ENCODE measurements at regions not wholly inside any gene's neighbourhood (a gene's known extent, or its start where the extent isn't known, plus 50 kb on each side); places are given as distances from the start of the nearest gene placed in this dataset.

GRCh38 chr1:84090447-84091245, 53.4 kb upstream of the PRKACB start:
- Histone ChIP-seq H3K9ac (ENCODE audit: extremely low read depth, insufficient read length, low read length) (no peak overlapping the region), H4K91ac (ENCODE audit: insufficient read length, low read depth, low read length) (no peak overlapping the region), H3K9me3 (ENCODE audit: control insufficient read depth, low read depth, low read length) (no peaks in the 10 kb centered on the region), H2BK20ac (ENCODE audit: low read depth, low read length, poor library complexity, severe bottlenecking) (no peak overlapping the region), H2BK12ac (ENCODE audit: insufficient read length, low read depth, low read length) (no peak overlapping the region), H3K14ac (ENCODE audit: insufficient read depth, low read length) (no peak overlapping the region), H2BK120ac (ENCODE audit: low read depth, low read length, poor library complexity, severe bottlenecking) (no peak overlapping the region), H3K4me1 (ENCODE audit: insufficient read depth, low read length) (no peaks in the 10 kb centered on the region), H4K8ac (replicated peaks; ENCODE audit: insufficient read length, low read depth, low read length) (no peak overlapping the region), H3K27ac (ENCODE audit: insufficient read length, low read depth, low read length) (no peak overlapping the region), H3K18ac (ENCODE audit: insufficient read length, low read depth, low read length) (no peak overlapping the region), H2AFZ (ENCODE audit: low read length) (no peak overlapping the region), H3K79me1 (ENCODE audit: insufficient read depth, low read depth, low read length, poor library complexity, severe bottlenecking) (no peaks in the 10 kb centered on the region), H3K27me3 (ENCODE audit: insufficient read depth, low read length) (no peaks in the 10 kb centered on the region), H3K23ac (ENCODE audit: insufficient read length, low read depth, low read length) (no peak overlapping the region), H4K20me1 (ENCODE audit: control insufficient read depth, insufficient read depth, insufficient read length) (no peaks in the 10 kb centered on the region), H2BK5ac (ENCODE audit: insufficient read length, low read length) (no peak overlapping the region), H3K4me2 (ENCODE audit: insufficient read depth, insufficient read length, low read length) (no peak overlapping the region), H2AK5ac (ENCODE audit: insufficient read length, low read length) (no peak overlapping the region), H3K79me2 (ENCODE audit: insufficient read depth, low read length) (no peaks in the 10 kb centered on the region), H2BK15ac (ENCODE audit: low read depth, low read length) (no peak overlapping the region), H3K56ac (ENCODE audit: insufficient read length, low read depth, low read length) (no peak overlapping the region), H3K4ac (ENCODE audit: low read depth, low read length) (no peak overlapping the region), H3K23me2 (ENCODE audit: insufficient read length, low read depth, low read length, poor library complexity, severe bottlenecking) (no peaks in the 10 kb centered on the region), H4K5ac (ENCODE audit: insufficient read length, low read depth, low read length) (no peak overlapping the region), H3T11ph (ENCODE audit: low read length) (no peak overlapping the region)
- peaks cover 0 to 4% of the 10 kb centered on the region in 2 experiments; a peak in 1 of 4 replicates for H3K4me1 Mint-ChIP-seq
- no CpG with 5 or more reads among the region's 3 CpGs for WGBS (ENCODE audit: extremely low coverage, insufficient read length, low lambda C conversion rate)
- H3K27me3 Mint-ChIP-seq (ENCODE audit: low read depth) = no peaks in the 10 kb centered on the region
- peaks cover 3 to 7% of the 10 kb centered on the region in 2 experiments; a peak in 3 of 5 replicates for H3K9me3 Mint-ChIP-seq
- DNase-seq = no peak
- TF ChIP-seq CTCF (conservative IDR thresholded peaks at IDR 0.05) = no peak
- H3K27ac Mint-ChIP-seq = peak overlapping the region in 2 of 3 experiments; percentile 8 to 22; a peak in 1 of 7 replicates
- H3K36me3 Mint-ChIP-seq (ENCODE audit: insufficient read depth in 1 of 3, low read depth in 3 of 3) = peaks cover 0 to 9% (median 7%) of the 10 kb centered on the region in 3 experiments; a peak in 3 of 7 replicates
- no peak overlapping the region for H3K4me3 Mint-ChIP-seq

Data from H9 (cell line).